CD4-positive, alpha-beta T cell (primary cell): ENCODE measurements at regions not wholly inside any gene's neighbourhood (a gene's known extent, or its start where the extent isn't known, plus 50 kb on each side); places are given as distances from the start of the nearest gene placed in this dataset.

ENCODE experiments used
- ATAC-seq: fragments of 200-7000 bp; cut with Tn5 transposase; one replicate; pipeline ENCODE4 v1.10.0; 2022; ENCODE audit warnings: mild to moderate bottlenecking; ENCODE audit not compliant: poor library complexity
- CTCF ChIA-PET: fragments of 350-600 bp; sonication (Branson Sonifier 250); formaldehyde crosslinking; loops from one replicate; lab custom pipeline; 2021; ENCODE audit warnings: antibody characterized with exemption, inconsistent platforms; lab: Charles Lee
- POLR2A ChIA-PET: fragments of 350-600 bp; sonication (Branson Sonifier 250); formaldehyde crosslinking; loops from one replicate; lab custom pipeline; 2021; ENCODE audit warnings: antibody characterized with exemption, inconsistent platforms; lab: Charles Lee
- DNase-seq, 14 experiments: peaks; one replicate each; pipeline ENCODE4 v3.0.0-alpha.2; 2013 to 2020; ENCODE audit warnings: mixed read lengths in 2 of 14
- H3K27ac ChIP-seq, 2 donors: one replicate each; pipeline versions ENCODE4 v1.5.1 to v1.7.0; 2013; ENCODE audit warnings: low read length in 2 of 2, low read depth in 1 of 2, mild to moderate bottlenecking in 1 of 2
- H3K27me3 ChIP-seq, 2 experiments: 1 replicate in 1 of 2; 2 replicates in 1 of 2; pipeline versions ENCODE4 v1.6.1 to v1.7.0; 2013; ENCODE audit warnings: low read length in 2 of 2, control low read depth in 1 of 2, mild to moderate bottlenecking in 1 of 2, moderate library complexity in 1 of 2; ENCODE audit not compliant: insufficient read depth in 2 of 2, control insufficient read depth in 1 of 2
- H3K36me3 ChIP-seq: one replicate; pipeline ENCODE4 v1.6.1; 2013; ENCODE audit warnings: low read length, control low read depth; ENCODE audit not compliant: insufficient read depth
- H3K4me1 ChIP-seq: one replicate; pipeline ENCODE4 v1.6.1; 2013; ENCODE audit warnings: low read length, control low read depth; ENCODE audit not compliant: insufficient read depth
- H3K4me3 ChIP-seq: one replicate; pipeline ENCODE4 v1.5.1; 2013; ENCODE audit warnings: mild to moderate bottlenecking, low read length, moderate library complexity
- H3K9me3 ChIP-seq, 2 experiments: 1 replicate in 1 of 2; 2 replicates in 1 of 2; pipeline versions ENCODE4 v1.6.1 to v1.7.0; 2013; ENCODE audit warnings: low read length in 2 of 2, mild to moderate bottlenecking in 2 of 2, control low read depth in 1 of 2, moderate library complexity in 1 of 2; ENCODE audit not compliant: control insufficient read depth in 1 of 2, insufficient read depth in 1 of 2
- H3K27ac Mint-ChIP-seq: one replicate; pipeline ENCODE4 v1.8.0; 2020; ENCODE audit warnings: mixed read lengths
- H3K27me3 Mint-ChIP-seq: one replicate; pipeline ENCODE4 v1.8.0; 2021; ENCODE audit warnings: mixed read lengths
- H3K36me3 Mint-ChIP-seq: one replicate; pipeline ENCODE4 v1.8.0; 2021; ENCODE audit warnings: low read depth, mixed read lengths
- H3K4me1 Mint-ChIP-seq: one replicate; pipeline ENCODE4 v1.8.0; 2021; ENCODE audit warnings: low read depth, mixed read lengths
- H3K4me3 Mint-ChIP-seq: one replicate; pipeline ENCODE4 v1.8.0; 2020; ENCODE audit warnings: mild to moderate bottlenecking, mixed read lengths
- H3K9me3 Mint-ChIP-seq: one replicate; pipeline ENCODE4 v1.8.0; 2020; ENCODE audit warnings: mixed read lengths
- intact Hi-C, 2 experiments: fragments of 100-400 bp; cut with DNase I in 1 of 2; cut with micrococcal nuclease in 1 of 2; formaldehyde crosslinking; loops; one replicate each; pipeline versions ENCODE4 v1.15.1 to v1.9.0; 2023 to 2025; cut with DNase I, micrococcal nuclease
- TF ChIP-seq, protein P1 (sequence below): fragments of 200-600 bp; IDR thresholded peaks from one replicate; pipeline ENCODE4 v1.8.0; 2022; ENCODE audit warnings: antibody characterized with exemption, mild to moderate bottlenecking

GRCh38 chr2:173658946-173659371 lies 304.3 kb downstream of the CDCA7 start:
- no peaks in the 10 kb centered on the region for H3K4me1 Mint-ChIP-seq
- no peak overlapping the region for H3K4me3 Mint-ChIP-seq
- Histone ChIP-seq H3K36me3 (no peaks in the 10 kb centered on the region), H3K4me1 (no peaks in the 10 kb centered on the region), H3K27ac (no peak overlapping the region), H3K9me3 (no peaks in the 10 kb centered on the region), H3K4me3 (no peak overlapping the region), H3K27me3 (peaks cover 2 to 5% of the 10 kb centered on the region in 2 experiments)
- POLR2A ChIA-PET = no interaction called here
- H3K36me3 Mint-ChIP-seq = no peaks in the 10 kb centered on the region
- intact Hi-C loops = no loop called here
- DNase-seq (no peak), ATAC-seq (no peak)
- TF ChIP-seq, protein P1, sequence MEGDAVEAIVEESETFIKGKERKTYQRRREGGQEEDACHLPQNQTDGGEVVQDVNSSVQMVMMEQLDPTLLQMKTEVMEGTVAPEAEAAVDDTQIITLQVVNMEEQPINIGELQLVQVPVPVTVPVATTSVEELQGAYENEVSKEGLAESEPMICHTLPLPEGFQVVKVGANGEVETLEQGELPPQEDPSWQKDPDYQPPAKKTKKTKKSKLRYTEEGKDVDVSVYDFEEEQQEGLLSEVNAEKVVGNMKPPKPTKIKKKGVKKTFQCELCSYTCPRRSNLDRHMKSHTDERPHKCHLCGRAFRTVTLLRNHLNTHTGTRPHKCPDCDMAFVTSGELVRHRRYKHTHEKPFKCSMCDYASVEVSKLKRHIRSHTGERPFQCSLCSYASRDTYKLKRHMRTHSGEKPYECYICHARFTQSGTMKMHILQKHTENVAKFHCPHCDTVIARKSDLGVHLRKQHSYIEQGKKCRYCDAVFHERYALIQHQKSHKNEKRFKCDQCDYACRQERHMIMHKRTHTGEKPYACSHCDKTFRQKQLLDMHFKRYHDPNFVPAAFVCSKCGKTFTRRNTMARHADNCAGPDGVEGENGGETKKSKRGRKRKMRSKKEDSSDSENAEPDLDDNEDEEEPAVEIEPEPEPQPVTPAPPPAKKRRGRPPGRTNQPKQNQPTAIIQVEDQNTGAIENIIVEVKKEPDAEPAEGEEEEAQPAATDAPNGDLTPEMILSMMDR = no peak
- no peak overlapping the region for H3K27ac Mint-ChIP-seq
- H3K27me3 Mint-ChIP-seq = peaks cover 26% of the 10 kb centered on the region
- no peaks in the 10 kb centered on the region for H3K9me3 Mint-ChIP-seq
- CTCF ChIA-PET = no interaction called here

DNA sequence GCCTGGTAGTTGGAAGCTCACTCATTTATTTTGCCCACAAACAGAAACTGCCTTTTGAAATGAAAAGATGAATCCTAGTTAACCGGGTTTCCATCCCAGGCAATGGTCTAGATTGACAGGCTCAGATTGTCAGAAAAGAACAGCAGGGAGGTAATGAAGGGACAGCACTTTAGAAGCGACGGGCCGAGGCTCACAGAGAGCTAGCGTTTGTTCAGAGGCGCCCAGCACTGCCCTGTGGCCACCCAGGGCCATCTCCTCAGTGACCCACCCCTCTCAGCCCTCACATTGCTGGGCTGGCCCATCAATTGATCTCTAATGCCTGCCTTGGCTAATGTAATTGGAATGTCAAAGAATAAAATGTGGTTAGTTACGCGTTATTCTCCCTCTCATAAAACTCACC lies 304.8 kb downstream of the CDCA7 start:
- no peaks in the 10 kb centered on the region for H3K36me3 ChIP-seq
- Mint-ChIP-seq H3K9me3 (no peaks in the 10 kb centered on the region), H3K4me3 (no peak overlapping the region), H3K27me3 (peaks cover 22% of the 10 kb centered on the region), H3K27ac (no peak overlapping the region), H3K36me3 (no peaks in the 10 kb centered on the region), H3K4me1 (no peaks in the 10 kb centered on the region)
- no peak overlapping the region for H3K27ac ChIP-seq
- POLR2A ChIA-PET = no interaction called here
- no peak overlapping the region for H3K4me3 ChIP-seq
- TF ChIP-seq, protein P1 = no peak
- intact Hi-C loops = no loop called here
- H3K27me3 ChIP-seq = peaks cover 2 to 5% of the 10 kb centered on the region in 2 experiments
- DNase-seq (no peak), ATAC-seq (no peak)
- no peaks in the 10 kb centered on the region for H3K9me3 ChIP-seq
- no peaks in the 10 kb centered on the region for H3K4me1 ChIP-seq
- CTCF ChIA-PET = no interaction called here

DNA sequence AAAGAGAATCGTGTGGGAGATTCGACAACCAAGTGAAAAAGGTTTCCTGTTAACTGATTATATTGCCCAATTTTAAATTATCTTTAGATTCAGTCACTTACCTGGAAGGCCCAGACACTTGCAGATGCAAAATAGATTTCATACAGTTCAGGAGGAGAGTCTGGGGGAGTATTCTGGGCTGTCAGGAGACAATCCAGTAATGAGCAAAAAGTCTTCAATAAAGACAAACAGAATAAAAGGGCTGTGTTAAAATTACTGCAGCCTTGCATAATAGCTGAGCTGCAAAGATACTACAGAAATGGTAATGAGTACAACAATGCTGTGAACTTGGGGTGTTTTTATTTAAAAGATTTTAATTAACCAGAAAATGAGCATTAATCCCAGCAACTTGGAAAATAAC lies 303.6 kb downstream of the SP3 start:
- POLR2A ChIA-PET = no interaction called here

More for the DNA sequence above, 303.6 kb downstream of the SP3 start:
- no peaks in the 10 kb centered on the region for H3K4me1 ChIP-seq
- CTCF ChIA-PET = no interaction called here
- H3K4me1 Mint-ChIP-seq = no peaks in the 10 kb centered on the region
- DNase-seq = no peak
- no peaks in the 10 kb centered on the region for H3K36me3 Mint-ChIP-seq
- H3K4me3 Mint-ChIP-seq = no peak overlapping the region
- ATAC-seq = no peak
- intact Hi-C loops = no loop called here
- peaks cover 2 to 5% of the 10 kb centered on the region in 2 experiments for H3K27me3 ChIP-seq
- no peaks in the 10 kb centered on the region for H3K9me3 Mint-ChIP-seq
- H3K36me3 ChIP-seq = no peaks in the 10 kb centered on the region
- no peak overlapping the region for H3K27ac ChIP-seq
- TF ChIP-seq, protein P1 = no peak
- H3K4me3 ChIP-seq = no peak overlapping the region
- H3K9me3 ChIP-seq = no peaks in the 10 kb centered on the region
- no peak overlapping the region for H3K27ac Mint-ChIP-seq
- peaks cover 12% of the 10 kb centered on the region for H3K27me3 Mint-ChIP-seq
